ENCODE measurements at regions not wholly inside any gene's neighbourhood (a gene's known extent, or its start where the extent isn't known, plus 50 kb on each side); places are given as distances from the start of the nearest gene placed in this dataset.

- TF ChIP-seq SIN3A (IDR thresholded peaks at IDR 0.05; ENCODE audit: borderline replicate concordance, insufficient read depth, low read length) (no peak), REST (IDR thresholded peaks at IDR 0.05; ENCODE audit: insufficient read depth in 1 of 2, low read depth in 2 of 2, low read length in 2 of 2) (no peak), POLR2AphosphoS5 (IDR thresholded peaks at IDR 0.05; ENCODE audit: low read depth, low read length) (no peak), TAF1 (IDR thresholded peaks at IDR 0.05; ENCODE audit: borderline replicate concordance, insufficient read depth, low read length) (no peak), FOXP2 (optimal IDR thresholded peaks at IDR 0.05; ENCODE audit: borderline replicate concordance, extremely low read depth, extremely low read length, insufficient read depth) (no peak)
Measured at GRCh38 chr1:209319549-209319948, 264.0 kb upstream of the CAMK1G start.

GRCh38 chr1:209323743-209324142 lies 259.8 kb upstream of the CAMK1G start:
- TF ChIP-seq POLR2AphosphoS5 (IDR thresholded peaks at IDR 0.05; ENCODE audit: low read depth, low read length) = no peak

DNA sequence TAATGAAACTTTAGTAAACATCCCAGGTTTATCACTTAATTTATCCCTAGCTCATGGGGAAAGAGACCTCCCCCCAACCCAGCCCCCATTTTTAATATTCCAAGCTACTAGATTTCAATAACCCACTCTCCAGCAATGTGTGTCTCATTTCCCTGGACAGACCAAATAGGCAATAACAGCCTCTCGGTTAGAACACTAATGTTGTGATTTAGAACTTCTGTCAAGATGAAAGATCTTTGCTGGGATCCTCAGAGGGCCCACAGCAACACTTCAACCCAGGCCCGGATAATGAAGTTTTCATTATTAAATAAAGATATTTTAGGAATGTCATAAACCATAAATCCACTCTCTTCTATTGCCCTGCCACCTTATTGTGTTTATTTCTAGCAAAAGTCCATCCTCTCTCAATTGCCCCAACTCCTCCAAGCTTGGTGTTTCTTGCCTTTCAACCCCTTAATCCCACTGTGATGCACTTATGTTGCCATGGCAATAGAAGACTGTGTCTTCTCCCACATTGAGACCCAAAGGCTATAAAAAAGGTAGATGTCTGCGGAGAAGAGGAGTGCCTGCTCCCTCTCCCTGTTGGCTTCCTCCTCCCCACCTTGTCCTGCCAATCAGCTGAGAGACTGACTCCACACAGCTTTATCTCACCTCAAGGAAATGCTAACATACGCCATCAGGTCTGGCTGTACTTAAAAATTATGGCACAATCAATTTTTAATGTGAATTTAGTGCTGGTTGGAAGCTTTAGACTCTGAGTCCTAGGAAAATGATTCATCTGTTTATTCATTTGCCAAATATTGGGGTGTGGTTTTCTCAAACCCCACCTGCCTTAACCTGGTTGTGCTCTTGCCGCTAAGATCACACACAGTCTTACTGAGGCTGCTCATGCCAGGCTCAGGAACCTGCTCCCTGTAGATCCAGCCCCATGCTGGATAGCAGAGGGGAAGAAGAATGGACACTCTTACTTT lies 258.3 kb upstream of the CAMK1G start:
- TF ChIP-seq REST (IDR thresholded peaks at IDR 0.05; ENCODE audit: insufficient read depth in 1 of 2, low read depth in 2 of 2, low read length in 2 of 2) (no peak), TAF1 (IDR thresholded peaks at IDR 0.05; ENCODE audit: borderline replicate concordance, insufficient read depth, low read length) (no peak), POLR2AphosphoS5 (IDR thresholded peaks at IDR 0.05; ENCODE audit: low read depth, low read length) (no peak), SIN3A (IDR thresholded peaks at IDR 0.05; ENCODE audit: borderline replicate concordance, insufficient read depth, low read length) (no peak), FOXP2 (optimal IDR thresholded peaks at IDR 0.05; ENCODE audit: borderline replicate concordance, extremely low read depth, extremely low read length, insufficient read depth) (no peak)

GRCh38 chr1:209326076-209326475 lies 257.4 kb upstream of the CAMK1G start:
- TF ChIP-seq TAF1 (IDR thresholded peaks at IDR 0.05; ENCODE audit: borderline replicate concordance, insufficient read depth, low read length) (no peak), FOXP2 (optimal IDR thresholded peaks at IDR 0.05; ENCODE audit: borderline replicate concordance, extremely low read depth, extremely low read length, insufficient read depth) (no peak), SIN3A (IDR thresholded peaks at IDR 0.05; ENCODE audit: borderline replicate concordance, insufficient read depth, low read length) (no peak), REST (IDR thresholded peaks at IDR 0.05; ENCODE audit: insufficient read depth in 1 of 2, low read depth in 2 of 2, low read length in 2 of 2) (no peak), POLR2AphosphoS5 (IDR thresholded peaks at IDR 0.05; ENCODE audit: low read depth, low read length) (no peak)

DNA sequence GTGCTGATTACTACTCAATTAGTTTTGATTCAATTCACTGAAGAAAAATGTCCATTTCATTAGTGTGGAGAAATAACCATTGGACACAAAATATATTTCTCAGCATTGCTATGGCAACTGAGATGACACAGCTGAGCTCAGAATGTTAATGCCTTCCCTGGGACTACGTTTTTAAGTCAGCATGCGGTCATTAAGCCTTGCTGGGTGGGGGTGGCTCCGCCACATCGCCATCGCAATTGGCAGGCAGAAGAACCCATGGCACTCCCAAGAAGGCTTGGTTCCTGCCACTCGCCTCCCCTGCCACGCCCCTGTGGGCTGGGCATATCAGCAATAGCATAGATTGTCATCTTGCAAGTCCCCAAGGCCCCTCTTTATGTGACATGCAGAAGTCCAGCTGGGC lies 256.7 kb upstream of the CAMK1G start:
- no peak for TF ChIP-seq REST (IDR thresholded peaks at IDR 0.05; ENCODE audit: insufficient read depth in 1 of 2, low read depth in 2 of 2, low read length in 2 of 2)
- no peak for TF ChIP-seq POLR2AphosphoS5 (IDR thresholded peaks at IDR 0.05; ENCODE audit: low read depth, low read length)
- TF ChIP-seq SIN3A (IDR thresholded peaks at IDR 0.05; ENCODE audit: borderline replicate concordance, insufficient read depth, low read length) = no peak
- TF ChIP-seq FOXP2 (optimal IDR thresholded peaks at IDR 0.05; ENCODE audit: borderline replicate concordance, extremely low read depth, extremely low read length, insufficient read depth) = no peak
- no peak for TF ChIP-seq TAF1 (IDR thresholded peaks at IDR 0.05; ENCODE audit: borderline replicate concordance, insufficient read depth, low read length)

All from PFSK-1 (cell line).